Brain pericyte (primary cell): ENCODE measurements at regions not wholly inside any gene's neighbourhood (a gene's known extent, or its start where the extent isn't known, plus 50 kb on each side); places are given as distances from the start of the nearest gene placed in this dataset.

Source experiments
- DNase-seq: peaks from one replicate; pipeline ENCODE4 v3.0.0-alpha.2; 2012; ENCODE audit warnings: low read depth, low spot score

DNA sequence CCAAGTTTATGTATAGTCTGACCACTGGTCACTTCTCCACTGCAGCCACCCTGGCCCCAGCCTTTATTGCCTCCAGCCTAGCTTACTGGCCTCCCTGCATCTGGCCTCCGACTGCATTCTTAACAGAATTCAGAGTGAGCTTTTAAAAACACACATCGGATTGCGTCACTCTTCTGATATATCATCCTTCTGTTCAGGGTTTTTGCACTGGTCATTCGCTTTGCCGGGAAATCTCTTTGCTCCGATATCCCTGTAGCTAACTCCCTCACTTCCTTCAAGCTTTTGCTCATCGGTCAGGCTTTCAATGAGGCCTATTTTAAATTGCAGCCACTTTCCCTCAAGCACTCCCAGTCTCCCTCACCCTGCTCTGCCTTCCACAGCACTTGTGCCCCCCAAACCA, 101.6 kb upstream of the DLX2 start:
- DNase-seq: no peak

DNA sequence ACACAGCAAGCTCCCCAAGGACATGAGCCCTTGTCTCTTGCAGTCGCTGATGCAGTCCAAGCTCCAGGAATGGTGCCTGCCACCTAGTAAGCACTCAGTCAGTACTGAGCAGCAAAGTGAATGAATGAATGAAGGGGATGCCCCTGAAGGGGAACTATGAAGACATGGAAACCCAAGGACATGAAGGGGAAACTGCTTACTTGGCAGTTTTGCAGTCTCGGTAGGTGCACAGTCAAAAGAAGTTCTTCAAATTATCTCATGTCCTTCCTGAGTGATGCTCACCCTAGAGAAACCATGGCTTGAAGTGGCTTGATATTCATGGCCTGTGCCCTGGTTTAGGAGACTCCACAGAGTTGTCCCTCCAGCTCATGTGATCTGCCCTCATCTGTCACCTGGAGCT, 102.1 kb upstream of the DLX2 start:
- no peak for DNase-seq

DNA sequence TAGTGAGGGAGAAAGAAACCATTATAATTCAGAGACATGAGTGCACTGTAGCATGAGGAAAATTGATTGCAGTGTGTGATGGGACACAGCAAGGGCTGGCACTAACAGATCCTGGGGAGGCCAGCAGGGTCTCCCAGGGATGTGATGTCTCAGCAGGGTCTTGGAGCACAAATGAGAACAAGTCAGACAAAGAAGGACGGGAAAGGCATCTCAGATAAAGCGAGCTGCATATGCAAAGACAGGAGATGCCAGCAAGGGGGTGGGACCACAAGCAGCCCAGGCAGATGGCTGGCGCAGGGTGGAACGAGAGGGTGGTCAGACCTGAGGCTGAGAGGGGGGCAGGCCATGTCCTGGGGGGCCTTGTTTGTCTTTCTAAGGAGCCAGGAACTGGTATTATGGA, 102.6 kb upstream of the DLX2 start:
- no peak for DNase-seq

DNA sequence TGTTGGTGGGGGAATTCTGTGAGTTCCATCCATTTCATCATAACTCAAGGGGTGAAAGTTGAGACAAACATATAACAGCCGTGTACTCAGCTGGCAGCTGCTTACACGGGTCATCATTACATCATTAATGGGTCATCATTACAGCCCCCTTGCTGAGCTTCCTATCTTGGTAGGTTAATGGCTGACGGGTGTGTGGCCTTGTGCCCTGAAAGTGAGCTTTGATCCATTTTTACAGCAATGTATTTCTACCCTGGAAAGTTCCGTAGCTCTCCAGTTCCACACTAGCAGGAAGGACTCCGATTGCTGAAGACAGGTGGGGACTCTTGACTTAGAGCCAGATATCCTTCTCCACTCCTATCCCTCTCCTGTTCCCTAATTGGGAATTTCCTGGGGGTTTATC, 105.2 kb upstream of the DLX2 start:
- DNase-seq: no peak

DNA sequence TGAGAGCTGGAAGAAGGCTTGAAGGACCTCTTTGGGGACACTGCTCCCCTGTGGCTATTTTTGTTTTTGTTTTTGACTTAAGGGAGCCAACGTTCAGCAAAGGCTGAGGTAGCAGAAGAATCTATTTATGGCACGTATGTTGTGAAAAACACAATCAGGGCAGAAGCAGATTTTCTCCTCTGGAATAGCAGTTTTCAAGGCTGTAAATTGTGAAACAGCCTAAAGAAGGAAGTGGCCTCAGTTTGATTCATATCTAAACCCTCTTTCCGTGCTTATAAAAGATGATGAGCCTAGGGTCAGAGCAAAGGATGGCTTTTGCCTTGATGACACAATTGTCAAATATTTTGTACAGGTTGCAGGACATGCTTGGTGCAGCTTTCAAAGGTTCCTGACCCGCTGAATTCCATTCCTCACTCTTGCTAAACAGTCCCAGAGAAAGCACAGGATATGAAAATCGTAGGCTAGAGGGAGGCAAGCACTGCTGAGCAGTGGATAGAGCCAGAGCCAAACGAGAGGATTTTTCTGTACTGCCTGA, 106.2 kb upstream of the DLX2 start:
- no peak for DNase-seq

DNA sequence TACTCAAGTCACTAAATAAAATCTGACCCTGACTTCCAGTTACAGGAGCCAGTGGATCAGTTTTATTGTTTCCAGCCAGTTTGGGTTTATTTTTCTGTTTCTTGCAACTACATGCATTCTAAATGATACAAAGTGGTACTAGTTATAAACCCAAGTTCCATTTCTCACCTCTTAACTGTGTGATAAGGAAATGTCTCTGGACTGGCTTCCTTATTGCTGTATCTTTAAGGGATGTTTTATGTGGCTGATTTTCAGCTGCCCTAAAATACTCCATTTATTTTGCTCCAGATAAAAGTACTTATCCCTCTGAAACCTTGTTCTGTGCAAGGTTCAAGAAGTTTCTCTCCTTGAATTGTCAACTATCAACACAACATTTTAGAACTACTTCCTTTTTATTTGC, 107.9 kb upstream of the DLX2 start:
- no peak for DNase-seq

DNA sequence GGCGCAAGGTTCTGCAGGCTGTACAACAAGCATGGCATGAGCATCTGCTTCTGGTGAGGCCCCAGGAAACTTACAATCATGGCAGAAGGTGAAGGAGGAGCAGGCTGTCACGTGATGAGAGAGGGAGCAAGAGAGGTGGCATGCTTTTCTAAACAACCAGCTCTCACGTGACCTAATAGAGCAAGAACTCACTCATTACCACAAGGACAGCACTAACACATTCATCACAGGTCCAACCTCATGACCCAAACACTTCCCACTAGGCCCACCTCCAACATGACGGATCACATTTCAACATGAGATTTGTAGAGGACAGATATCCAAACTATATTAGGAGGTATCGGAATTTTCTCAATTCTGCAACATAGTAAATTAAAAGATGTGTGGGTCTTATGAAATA, 108.8 kb upstream of the DLX2 start:
- no peak for DNase-seq

DNA sequence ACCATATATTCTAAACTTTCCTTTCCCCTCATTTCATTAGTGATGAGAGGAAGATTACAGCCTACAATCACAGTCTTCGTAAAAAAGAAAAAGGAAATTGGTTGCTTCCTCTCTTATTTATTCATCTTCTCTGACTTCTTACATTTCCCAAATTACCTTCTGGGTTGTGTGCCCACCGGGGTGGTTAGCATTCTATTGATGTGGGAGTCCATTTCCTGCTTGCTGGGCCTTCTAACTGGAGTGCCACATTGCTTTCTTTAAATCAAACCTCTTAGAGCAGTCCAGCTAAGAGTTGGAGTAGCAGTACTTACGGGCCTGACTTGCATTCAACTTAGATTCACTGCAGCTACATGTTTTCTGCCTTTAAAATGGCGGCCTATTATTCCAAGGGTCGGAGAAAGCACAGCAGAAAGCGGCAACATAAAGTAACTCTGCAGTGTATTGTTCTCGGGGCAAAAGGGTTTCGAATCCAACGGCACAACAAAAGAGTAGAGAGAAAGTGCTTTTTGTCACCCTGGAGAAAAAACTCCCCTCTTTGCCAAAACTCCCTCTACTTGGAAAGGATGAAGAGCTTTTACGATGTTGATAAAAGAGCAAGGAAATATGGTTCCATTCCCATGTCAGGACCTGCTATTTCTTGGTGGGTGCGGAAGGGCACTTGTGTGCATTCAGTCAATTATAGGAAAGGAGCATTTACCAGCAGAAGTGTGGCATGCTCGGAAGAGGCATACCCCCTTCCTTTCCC, 110.6 kb upstream of the DLX2 start:
- no peak for DNase-seq

DNA sequence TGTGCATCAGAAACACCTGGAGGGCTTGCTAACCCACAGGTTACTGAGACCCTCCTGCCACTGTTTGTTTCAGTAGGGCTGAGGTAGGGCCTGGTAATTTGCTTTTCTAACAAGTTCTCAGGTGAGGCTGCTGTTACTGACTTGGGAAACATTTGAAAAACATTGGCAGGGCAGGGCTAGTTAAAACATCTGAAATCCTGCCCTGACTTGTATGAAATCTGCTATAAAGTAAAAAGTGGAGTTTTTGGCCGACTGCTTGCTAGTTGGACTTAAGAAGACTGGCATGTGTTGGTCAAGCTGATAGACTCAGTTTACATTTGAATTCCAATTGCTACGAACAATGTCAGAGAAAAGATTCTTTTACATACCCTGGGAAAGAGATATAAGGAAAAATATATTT, 111.6 kb upstream of the DLX2 start:
- no peak for DNase-seq

DNA sequence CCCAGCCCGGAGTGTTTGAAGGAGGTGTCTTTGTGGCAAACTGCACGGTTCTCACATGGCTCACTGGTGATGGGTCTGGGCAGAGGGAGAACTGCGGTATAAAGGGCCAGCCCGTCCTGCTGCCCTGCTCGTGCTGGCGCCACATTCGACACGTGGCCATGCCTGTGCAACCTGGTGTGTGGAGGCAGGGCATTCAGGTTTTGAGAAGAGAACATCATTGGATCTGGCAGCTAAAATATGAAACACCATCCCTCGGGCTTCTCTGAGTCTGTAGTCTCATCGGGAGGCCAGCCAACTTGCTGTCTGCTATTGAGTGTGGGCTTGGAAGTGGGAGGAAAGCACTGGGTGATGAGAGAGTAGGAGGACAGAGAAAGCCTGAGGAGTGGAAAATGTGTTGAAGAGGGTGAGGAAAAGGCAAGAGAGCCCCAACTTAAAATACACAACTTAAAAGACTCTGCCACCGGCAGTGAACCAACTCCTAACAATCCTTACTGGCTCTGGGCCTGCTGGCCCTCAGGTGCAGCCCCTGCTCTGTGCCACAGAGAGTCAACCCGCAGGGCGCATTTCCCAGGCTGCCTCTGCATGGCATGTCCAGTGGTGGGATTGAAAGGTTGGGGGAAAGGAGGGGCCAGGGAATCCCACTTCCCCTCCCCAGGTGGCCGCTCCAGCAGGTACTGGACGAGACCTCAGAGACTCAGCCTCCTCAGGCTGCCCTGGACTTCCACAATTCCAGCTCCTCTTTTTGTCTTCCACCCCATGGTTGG, 112.7 kb upstream of the DLX2 start:
- no peak for DNase-seq

DNA sequence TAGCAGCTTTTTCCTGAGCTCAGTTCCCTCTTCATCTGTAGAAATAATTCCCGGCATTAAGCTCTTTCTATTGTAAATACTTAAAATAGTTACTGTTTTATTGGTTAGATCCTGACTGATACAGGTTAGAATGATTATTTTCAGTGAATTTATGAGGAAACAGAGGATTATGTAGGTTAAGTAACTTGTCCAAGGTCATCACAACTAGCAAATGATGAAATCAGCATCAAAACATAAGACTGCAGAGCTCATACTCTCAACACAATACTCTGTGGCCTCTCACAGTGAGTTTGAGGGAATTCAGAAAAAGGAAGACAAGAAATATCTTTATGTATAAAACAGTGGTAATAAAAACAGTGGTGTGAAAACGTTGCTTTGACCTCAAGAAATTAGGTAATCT, 113.2 kb upstream of the DLX2 start:
- no peak for DNase-seq

DNA sequence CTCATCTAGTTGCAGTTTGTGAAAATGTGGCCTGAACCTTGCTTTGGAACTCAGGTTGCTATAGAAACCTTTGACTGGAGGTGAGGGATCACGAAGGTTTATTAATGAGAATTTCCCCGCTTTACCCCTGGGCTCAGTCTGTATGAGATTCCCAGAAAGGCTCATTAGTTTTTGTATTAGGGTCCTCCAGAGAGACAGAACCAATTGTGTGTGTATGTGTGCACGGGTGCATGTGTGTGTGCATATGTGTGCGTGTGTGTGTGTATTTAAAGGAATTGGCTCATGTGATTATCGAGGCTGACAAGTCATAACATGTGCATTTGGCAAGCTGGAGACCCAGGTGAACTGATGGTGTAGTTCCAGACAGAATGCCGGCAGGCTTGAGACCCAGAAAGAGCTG, 113.8 kb upstream of the DLX2 start:
- no peak for DNase-seq

DNA sequence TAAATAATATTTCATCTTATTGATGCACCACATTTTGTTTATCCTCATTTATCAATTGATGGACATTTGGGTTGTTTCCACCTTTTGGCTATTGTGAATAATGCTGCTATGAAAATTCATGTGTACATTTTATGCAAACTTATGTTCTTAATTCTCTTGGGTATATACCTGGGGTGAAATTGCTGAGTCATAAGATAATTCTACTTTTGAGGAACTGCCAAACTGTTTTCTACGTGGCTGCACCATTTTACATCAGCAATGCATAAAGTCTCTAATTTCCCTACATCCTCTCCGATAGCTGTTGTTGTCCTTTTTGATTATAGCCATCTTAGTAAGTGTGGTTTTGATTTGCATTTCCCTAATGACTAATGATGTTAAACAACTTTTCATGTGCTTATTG, 116.5 kb upstream of the DLX2 start:
- DNase-seq: no peak

DNA sequence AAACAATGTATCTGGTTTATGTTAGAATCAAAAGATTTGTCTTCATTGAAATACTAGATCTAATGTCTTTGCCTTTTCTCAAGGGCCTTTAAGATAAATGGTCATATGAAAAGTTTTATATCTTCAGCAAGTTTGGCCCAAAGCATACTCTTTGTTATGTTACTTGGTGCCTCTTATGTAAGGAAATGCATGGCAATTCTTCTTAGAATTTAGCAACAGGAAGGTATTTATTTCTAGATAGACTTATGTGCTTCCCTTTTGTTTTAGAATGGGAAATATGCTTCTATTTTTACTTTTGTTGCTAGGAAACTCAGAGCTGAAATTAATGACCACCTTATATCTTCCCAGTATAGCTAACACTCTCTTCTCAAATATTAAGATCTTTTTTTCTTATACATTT, 117.4 kb upstream of the DLX2 start:
- DNase-seq: no peak

DNA sequence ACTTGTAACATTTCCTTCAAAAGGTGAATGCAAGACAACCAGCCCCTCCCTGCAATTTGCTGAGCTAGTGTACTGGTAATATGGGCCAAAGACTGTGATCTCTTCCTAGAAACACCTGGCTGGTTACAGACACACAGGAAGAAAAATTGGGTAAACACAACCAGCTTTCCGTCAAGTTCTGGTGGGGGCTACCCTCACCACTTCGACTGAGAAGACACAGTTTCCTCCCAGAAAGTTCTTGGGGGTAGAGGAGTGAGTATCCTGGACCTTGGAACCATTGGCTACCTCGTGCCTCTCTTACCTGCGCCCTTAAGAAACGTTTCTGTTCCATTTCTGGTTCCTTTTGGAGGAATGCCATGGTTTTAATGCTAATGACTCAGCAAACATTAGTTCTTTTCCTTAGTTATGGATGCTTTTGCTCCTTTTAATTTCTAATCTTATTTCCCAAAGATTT, 120.9 kb upstream of the DLX2 start:
- DNase-seq: no peak

DNA sequence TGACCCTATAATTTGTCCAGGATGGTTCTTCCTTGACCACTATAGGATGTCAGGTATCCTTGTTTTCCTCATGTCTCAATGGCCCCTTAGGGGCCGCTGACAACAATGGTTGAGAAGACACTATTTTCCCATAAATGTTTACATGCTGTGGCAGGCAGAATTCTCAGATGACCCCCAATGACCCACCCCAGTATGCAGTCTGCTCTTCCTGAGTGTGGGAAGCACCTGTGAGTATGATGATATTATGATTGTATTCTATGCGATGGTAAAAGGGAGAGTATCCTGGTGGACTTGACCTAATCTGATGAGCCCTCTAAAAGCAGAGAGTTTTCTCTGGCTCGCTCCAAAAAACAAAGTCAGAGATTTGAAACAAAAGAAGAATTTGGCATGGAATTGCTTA, 123.1 kb upstream of the DLX2 start:
- DNase-seq: no peak

DNA sequence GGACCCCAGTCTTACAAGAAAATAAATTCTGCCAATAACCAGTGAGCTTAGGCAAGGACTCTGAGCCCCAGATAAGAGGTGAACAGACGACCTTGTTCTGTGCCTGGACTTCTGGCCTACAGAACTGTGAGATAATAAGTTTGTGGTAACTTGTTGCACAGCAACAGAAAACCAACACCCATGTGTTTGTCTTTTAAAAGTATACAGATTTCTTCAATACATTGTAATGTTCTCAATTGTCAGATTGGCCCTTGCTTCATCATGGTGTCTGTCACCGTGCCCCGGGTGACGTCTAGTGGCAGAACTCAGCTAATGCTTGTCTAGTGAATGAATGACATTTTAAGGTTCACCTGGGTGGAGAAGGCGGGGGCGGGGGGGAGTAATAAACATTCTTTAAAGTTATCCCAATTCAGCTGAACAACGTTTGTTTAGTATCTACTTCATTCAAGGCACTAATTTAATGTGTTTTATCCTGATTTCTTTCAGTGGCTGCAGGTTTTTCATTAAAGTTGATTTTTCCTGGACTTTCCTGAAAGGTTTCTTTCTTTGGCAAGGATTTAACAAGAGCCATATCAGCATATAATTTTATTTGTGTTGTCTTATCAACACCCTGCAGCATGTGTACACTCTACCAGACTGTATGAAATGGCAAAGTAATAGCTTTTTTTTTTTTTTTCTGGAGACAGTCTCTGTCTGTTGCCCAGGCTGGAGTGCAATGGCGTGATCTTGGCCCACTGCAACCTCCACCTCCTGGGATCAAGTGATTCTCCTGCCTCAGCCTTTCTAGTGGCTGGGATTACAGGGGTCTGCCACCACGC, 123.8 kb upstream of the DLX2 start:
- DNase-seq: no peak

DNA sequence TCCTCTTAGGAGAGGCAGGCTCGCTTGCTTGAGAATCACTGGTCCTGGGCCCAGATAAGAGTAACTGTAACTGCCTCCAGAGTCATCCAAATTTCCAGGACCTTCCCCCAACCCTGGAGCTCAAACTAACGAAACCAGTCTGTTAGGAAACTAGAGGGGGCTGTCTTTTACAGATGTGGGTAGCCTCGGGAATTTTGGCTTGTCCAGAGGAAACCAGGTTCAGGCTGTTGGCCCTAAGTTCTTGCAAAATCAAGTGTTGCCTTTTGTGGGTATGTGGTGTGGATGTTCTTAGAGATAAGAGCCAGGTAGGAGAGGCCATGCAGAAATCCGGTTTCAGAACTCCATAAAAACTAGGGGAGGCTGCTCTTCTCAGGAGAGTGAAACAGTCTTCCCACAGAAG, 125.0 kb upstream of the DLX2 start:
- DNase-seq: no peak

DNA sequence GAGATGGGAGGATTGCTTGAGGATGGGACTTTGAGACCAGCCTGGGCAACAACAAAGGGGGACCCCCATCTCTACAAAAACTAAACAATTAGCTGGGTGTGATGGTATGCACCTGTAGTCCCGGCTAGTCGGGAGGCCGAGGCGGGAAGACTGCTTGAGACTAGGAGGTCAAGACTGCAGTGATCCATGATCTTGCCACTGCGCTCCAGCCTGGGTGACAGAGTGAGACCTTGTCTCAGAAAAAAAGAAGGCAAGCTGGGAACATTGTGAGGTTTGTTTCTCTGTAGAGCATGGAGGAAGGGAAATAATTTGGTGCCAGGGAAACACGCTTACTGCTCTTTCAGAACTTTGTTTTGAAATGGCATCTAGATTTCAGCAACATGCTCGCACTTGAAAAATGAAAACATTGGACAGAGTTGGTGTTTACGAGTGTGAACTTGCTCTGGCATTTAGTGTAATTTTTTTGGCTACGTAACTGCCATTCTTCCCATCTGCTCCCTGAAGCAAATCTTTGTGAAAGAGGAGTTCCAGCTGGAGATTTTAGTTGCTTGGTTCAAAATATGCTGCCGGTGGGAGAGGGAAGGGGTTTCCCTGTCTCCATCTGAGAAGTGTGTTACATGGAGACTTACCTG, 125.6 kb upstream of the DLX2 start:
- DNase-seq: no peak

DNA sequence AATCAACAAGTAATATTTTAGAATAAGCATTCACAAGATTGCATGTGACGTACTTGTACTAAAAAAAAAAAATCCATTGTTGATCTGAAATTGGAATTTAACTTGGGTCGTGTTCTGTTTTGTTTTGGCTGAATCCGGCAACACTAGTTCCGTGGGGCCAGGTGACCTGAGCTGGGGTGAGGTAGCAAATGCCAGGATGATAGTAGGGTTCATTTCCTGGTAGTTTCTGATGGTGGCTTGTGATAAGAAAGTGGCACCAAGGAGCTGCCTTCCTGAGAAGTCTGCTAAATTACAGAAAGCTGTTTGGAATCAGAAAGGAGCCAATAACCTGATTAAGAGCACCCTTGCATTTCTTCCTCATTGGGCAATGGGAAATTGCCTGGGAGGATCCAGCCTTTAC, 126.4 kb upstream of the DLX2 start:
- no peak for DNase-seq

DNA sequence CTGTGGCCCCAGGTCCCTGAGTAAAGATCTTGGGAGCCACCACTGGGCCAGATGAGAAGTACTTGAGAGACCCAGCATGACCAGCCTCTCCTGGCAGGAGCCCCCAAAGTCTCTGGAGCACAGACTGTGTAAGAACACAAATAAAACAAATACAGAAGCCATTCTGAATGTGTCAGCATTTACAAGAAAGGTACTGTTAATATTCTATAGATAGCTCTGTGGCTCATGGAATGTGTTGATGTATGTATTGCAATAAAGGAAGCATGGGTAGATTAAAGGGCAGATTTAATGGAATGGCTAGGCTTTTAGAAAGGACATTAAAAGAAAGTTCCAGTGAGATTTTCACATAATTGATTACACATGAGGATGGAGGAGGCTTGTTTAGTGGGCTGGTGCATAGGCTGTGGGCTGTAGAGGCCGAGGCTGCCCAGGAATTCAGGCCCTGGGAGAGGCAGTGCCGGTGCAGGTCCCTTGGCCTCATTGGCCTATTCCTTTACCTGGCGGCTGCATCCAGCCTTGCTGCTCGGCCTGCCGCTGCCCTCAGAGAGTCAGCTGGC, 127.7 kb upstream of the DLX2 start:
- DNase-seq: no peak
